ENCODE measurements at regions not wholly inside any gene's neighbourhood (a gene's known extent, or its start where the extent isn't known, plus 50 kb on each side); places are given as distances from the start of the nearest gene placed in this dataset.

DNA sequence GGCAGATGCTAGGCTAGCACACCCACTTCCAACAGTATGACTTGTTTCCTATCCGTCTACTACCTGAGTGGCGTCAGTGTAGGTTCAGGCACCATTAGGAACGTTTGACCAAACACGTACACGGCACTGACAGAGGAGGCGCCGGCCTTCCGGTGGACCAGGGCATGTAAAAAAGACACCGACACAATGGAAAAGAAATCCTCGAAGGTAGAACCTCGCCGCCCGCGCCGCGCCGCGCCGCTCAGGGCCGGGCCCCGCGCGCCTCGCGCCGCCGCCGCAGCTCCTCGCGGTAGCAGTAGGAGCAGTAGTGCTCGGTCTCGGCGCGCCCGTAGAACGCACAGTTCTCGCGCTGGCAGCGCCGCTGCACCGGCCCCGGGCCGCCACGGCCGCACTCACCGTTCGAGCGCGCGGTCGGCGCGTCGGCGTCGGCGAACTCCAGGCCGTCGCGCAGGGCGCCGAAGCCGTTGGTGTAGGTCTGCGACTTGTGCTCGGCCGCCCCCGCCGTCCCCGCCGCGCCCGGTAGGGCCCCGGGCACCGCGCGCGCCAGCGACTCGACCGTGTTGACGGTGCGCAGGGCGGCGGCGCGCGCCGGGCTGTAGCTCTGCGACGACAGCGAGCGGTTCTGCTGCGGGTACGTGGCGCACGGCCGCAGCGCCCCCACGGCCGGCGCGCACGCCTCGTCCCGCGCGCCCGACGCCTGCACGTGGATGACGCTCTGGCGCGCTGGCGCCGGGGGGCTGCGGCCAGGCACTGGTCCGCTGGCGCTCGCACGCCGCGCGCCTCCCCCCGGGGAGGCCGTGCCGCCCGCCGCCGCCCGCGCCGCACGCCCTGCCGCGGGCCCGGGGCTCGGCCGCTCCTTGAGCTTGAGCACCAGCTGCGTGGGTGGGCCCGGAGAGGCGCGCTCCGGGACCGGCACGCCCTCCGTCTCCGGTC is 156.7 kb downstream of the KLF13 start:
- H3K36me3 Mint-ChIP-seq, result no peaks in the 10 kb centered on the region
- no peak overlapping the region for H3K27ac Mint-ChIP-seq
- no peak for DNase-seq (ENCODE audit: extremely low spot score, unreplicated experiment)
- H3K4me3 Mint-ChIP-seq, result peak overlapping the region; percentile 79
- TF ChIP-seq, protein P1, sequence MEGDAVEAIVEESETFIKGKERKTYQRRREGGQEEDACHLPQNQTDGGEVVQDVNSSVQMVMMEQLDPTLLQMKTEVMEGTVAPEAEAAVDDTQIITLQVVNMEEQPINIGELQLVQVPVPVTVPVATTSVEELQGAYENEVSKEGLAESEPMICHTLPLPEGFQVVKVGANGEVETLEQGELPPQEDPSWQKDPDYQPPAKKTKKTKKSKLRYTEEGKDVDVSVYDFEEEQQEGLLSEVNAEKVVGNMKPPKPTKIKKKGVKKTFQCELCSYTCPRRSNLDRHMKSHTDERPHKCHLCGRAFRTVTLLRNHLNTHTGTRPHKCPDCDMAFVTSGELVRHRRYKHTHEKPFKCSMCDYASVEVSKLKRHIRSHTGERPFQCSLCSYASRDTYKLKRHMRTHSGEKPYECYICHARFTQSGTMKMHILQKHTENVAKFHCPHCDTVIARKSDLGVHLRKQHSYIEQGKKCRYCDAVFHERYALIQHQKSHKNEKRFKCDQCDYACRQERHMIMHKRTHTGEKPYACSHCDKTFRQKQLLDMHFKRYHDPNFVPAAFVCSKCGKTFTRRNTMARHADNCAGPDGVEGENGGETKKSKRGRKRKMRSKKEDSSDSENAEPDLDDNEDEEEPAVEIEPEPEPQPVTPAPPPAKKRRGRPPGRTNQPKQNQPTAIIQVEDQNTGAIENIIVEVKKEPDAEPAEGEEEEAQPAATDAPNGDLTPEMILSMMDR (conservative IDR thresholded peaks at IDR 0.05), result no peak
- H3K27me3 Mint-ChIP-seq, result peaks cover 57% of the 10 kb centered on the region
- H3K9me3 Mint-ChIP-seq, result no peaks in the 10 kb centered on the region
- H3K4me1 Mint-ChIP-seq (ENCODE audit: unreplicated experiment), result no peaks in the 10 kb centered on the region

DNA sequence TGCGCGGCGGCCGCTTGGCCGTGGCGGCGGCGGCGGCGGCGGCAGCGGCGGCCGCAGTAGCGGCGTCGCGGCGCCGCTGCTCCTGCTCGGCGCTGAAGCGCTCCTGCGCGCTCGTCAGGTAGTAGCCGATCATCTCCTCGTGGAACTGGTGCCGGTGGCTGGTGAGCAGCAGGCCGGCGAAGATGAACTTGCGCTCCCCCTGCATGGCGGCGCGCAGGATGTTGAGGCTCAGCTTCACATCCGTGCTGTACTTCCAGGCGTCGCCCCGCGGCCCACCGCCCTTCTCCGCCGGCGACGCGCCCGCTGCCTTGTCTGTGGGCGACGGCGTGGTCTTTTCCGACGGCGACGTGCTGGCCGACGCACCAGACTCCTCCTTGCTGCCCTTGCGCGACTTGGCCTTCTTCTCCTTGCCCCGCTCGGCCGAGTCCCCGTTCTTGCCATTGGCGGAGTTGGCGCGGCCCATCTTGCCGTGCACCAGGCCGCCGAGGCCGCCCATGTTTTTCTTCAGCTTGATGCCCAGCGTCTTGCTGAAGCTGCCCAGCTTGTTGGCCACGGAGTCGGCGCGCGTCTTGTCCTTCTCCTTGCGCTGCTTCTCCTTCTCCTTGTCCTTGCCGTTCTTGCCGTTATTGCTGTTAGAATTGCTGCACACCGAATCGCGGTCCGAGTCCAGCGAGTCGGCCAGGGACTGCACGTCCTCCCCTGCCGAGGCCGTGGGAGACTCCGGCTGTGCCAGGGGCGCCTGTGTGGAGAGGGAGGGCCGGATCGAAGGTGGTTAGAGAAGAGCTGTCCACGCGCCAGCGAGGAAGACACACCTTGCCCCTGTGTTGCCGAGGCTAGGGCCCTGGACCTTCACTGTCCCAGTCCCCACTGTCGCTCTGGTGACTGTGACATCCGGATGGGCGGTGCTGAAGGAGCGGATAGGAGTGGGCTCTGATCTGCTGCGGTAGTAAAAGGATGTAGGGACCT is 157.6 kb downstream of the KLF13 start:
- Mint-ChIP-seq H3K4me1 (ENCODE audit: unreplicated experiment) (no peaks in the 10 kb centered on the region), H3K27ac (no peak overlapping the region), H3K36me3 (no peaks in the 10 kb centered on the region), H3K4me3 (peak overlapping the region; percentile 77), H3K9me3 (no peaks in the 10 kb centered on the region), H3K27me3 (peaks cover 54% of the 10 kb centered on the region)
- DNase-seq (ENCODE audit: extremely low spot score, unreplicated experiment), result no peak
- TF ChIP-seq, protein P1 (conservative IDR thresholded peaks at IDR 0.05), result no peak

DNA sequence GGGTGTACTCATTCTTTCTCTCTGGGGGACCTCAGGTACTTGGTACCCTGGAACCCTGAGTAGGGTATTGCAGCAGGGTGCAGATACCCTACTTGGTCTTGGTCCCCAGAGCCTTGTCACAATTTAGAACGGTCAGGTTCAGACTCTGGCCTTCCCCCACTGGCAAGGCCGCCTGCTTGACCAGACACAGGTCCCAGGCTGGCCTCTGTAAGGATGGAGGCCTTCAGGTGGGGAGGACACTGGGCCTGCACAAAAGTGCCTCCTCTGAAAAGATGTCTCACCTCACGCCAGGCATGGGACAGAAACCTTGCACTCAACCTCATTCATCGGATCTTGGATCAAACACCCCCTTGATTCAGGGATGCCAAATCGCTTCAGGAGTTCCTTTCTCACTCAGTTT is 158.4 kb downstream of the KLF13 start:
- TF ChIP-seq, protein P1 (conservative IDR thresholded peaks at IDR 0.05), result no peak
- Mint-ChIP-seq H3K9me3 (no peaks in the 10 kb centered on the region), H3K27ac (no peak overlapping the region), H3K4me3 (peak overlapping the region; percentile 77), H3K36me3 (no peaks in the 10 kb centered on the region), H3K4me1 (ENCODE audit: unreplicated experiment) (no peaks in the 10 kb centered on the region), H3K27me3 (peaks cover 53% of the 10 kb centered on the region)
- no peak for DNase-seq (ENCODE audit: extremely low spot score, unreplicated experiment)

DNA sequence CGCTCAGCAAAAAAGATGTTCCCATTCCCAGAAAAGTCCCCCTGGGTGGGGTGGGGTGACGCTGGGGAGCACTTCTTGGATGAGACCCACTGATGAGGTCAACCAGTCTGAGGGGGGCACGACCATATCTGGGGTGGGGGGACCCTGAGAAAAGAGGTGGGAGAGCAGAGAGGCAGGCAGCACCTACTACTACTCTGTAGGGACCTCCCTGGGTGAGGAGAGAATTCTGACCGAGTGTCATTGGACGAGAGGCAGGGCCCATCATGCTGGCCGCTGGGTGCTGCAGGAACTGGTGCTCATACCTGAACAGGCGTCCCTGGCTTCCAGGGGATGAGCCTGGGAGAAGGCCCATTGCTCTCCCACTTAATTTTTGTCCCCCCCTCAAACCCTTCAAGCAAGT is 158.8 kb downstream of the KLF13 start:
- DNase-seq (ENCODE audit: extremely low spot score, unreplicated experiment), result no peak
- no peak overlapping the region for H3K27ac Mint-ChIP-seq
- H3K27me3 Mint-ChIP-seq, result peaks cover 49% of the 10 kb centered on the region
- H3K4me3 Mint-ChIP-seq, result no peak overlapping the region
- TF ChIP-seq, protein P1 (conservative IDR thresholded peaks at IDR 0.05), result no peak
- no peaks in the 10 kb centered on the region for H3K9me3 Mint-ChIP-seq
- H3K4me1 Mint-ChIP-seq (ENCODE audit: unreplicated experiment), result no peaks in the 10 kb centered on the region
- no peaks in the 10 kb centered on the region for H3K36me3 Mint-ChIP-seq

DNA sequence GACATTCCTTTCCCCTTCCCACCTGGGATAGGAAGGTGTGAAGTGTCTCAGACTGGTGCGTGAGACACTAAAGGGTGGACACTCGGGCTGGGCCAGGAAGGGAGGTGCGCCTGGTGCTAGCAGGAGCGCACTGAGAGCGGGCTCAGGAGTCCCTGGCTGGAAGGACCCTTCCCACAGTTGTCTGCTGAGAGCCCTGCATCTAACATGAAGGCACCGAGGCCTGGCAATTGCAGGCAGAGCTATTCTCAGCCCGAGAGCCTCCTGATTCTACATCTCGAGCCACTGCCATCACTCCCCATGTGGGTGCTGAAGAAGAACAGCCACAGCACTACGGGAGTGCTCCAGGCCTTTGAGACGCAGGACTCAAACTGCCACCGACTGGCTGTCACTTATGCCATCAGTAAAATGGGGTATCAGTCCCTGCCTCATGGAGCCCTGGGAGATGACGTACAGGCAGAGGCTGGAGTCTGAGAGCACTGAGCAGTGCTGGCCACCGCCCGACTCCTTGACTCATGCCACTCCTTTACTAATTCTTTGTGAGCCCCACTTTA is 159.4 kb downstream of the KLF13 start:
- Mint-ChIP-seq H3K36me3 (no peaks in the 10 kb centered on the region), H3K27ac (no peak overlapping the region), H3K9me3 (no peaks in the 10 kb centered on the region), H3K27me3 (peaks cover 44% of the 10 kb centered on the region), H3K4me3 (no peak overlapping the region), H3K4me1 (ENCODE audit: unreplicated experiment) (no peaks in the 10 kb centered on the region)
- TF ChIP-seq, protein P1 (conservative IDR thresholded peaks at IDR 0.05), result no peak
- no peak for DNase-seq (ENCODE audit: extremely low spot score, unreplicated experiment)

Data from type B pancreatic cell (in vitro differentiated cells).